Smooth muscle cell (in vitro differentiated cells): ENCODE measurements at regions not wholly inside any gene's neighbourhood (a gene's known extent, or its start where the extent isn't known, plus 50 kb on each side); places are given as distances from the start of the nearest gene placed in this dataset.

Source experiments
- DNase-seq: peaks from one replicate; lab custom pipeline; 2025; ENCODE audit not compliant: unreplicated experiment; lab: John Stamatoyannopoulos, UW
- H2AFZ ChIP-seq: fragments of 200-600 bp; sonication (generic); 2 replicates; pipeline ENCODE4 v1.6.0; 2016; ENCODE audit warnings: antibody characterized with exemption, low read depth, mild to moderate bottlenecking
- H3F3A ChIP-seq: fragments of 200-600 bp; sonication (generic); 2 replicates; pipeline ENCODE4 v1.6.0; 2017; ENCODE audit warnings: antibody characterized with exemption, low read depth
- H3K27ac ChIP-seq: fragments of 200-600 bp; sonication (generic); 2 replicates; pipeline ENCODE4 v1.5.1; 2016; ENCODE audit warnings: low read depth, mild to moderate bottlenecking
- H3K27me3 ChIP-seq: fragments of 200-600 bp; sonication (generic); 2 replicates; pipeline ENCODE4 v1.6.1; 2016; ENCODE audit warnings: low read depth, mild to moderate bottlenecking
- H3K36me3 ChIP-seq: fragments of 200-600 bp; sonication (generic); 2 replicates; pipeline ENCODE4 v1.5.1; 2016; ENCODE audit warnings: low read depth
- H3K4me1 ChIP-seq: fragments of 200-600 bp; sonication (generic); 2 replicates; pipeline ENCODE4 v1.5.1; 2016; ENCODE audit warnings: low read depth
- H3K4me2 ChIP-seq: fragments of 200-600 bp; sonication (generic); 2 replicates; pipeline ENCODE4 v1.6.0; 2016; ENCODE audit warnings: mild to moderate bottlenecking
- H3K4me3 ChIP-seq: fragments of 200-600 bp; sonication (generic); 2 replicates; pipeline ENCODE4 v1.5.1; 2016; ENCODE audit warnings: mild to moderate bottlenecking
- H3K79me2 ChIP-seq: fragments of 200-600 bp; sonication (generic); 2 replicates; pipeline ENCODE4 v1.6.0; 2016; ENCODE audit warnings: low read depth, mild to moderate bottlenecking
- H3K9ac ChIP-seq: fragments of 200-600 bp; sonication (generic); 2 replicates; pipeline ENCODE4 v1.6.0; 2016; ENCODE audit warnings: low read depth
- H3K9me3 ChIP-seq: fragments of 200-600 bp; sonication (generic); replicated peaks from 2 replicates; pipeline ENCODE4 v1.5.1; 2016; ENCODE audit warnings: low read depth
- H4K20me1 ChIP-seq: fragments of 200-600 bp; sonication (generic); 2 replicates; pipeline ENCODE4 v1.6.0; 2016; ENCODE audit warnings: low read depth
- CTCF ChIP-seq: fragments of 200-600 bp; sonication (generic); IDR thresholded peaks from 2 replicates; pipeline ENCODE4 v1.5.1; 2017; ENCODE audit warnings: borderline replicate concordance, mild to moderate bottlenecking, antibody characterized with exemption; ENCODE audit not compliant: insufficient read depth, poor library complexity, severe bottlenecking
- WGBS: methylation state at CpG from one replicate; pipeline ENCODE4 v1.1.7; 2016; ENCODE audit warnings: low lambda C conversion rate; 5-methylcytosine and 5-hydroxymethylcytosine counted together

GRCh38 chr13:93108111-93108601 is 118.5 kb upstream of the GPC6 start:
- Histone ChIP-seq H3K9me3 (no peaks in the 10 kb centered on the region), H2AFZ (no peak overlapping the region), H3K9ac (no peak overlapping the region), H3K4me3 (no peak overlapping the region), H3K4me2 (no peak overlapping the region), H4K20me1 (no peaks in the 10 kb centered on the region), H3K4me1 (no peaks in the 10 kb centered on the region), H3K79me2 (no peaks in the 10 kb centered on the region), H3K36me3 (no peaks in the 10 kb centered on the region), H3K27ac (no peak overlapping the region), H3F3A (no peaks in the 10 kb centered on the region), H3K27me3 (no peaks in the 10 kb centered on the region)
- WGBS = 69% methylated on average over 4 of the region's 4 CpGs
- DNase-seq = no peak
- no peak for TF ChIP-seq CTCF

GRCh38 chr13:93116809-93117208 is 109.8 kb upstream of the GPC6 start:
- peak; percentile 22 for TF ChIP-seq CTCF
- no peaks in the 10 kb centered on the region for H3K4me1 ChIP-seq
- no peak overlapping the region for H3K27ac ChIP-seq
- H3K27me3 ChIP-seq = no peaks in the 10 kb centered on the region
- H3K9ac ChIP-seq = no peak overlapping the region
- 77% methylated on average over 1 of the region's 1 CpG for WGBS
- H4K20me1 ChIP-seq = no peaks in the 10 kb centered on the region
- no peak overlapping the region for H3K4me3 ChIP-seq
- no peaks in the 10 kb centered on the region for H3F3A ChIP-seq
- no peaks in the 10 kb centered on the region for H3K9me3 ChIP-seq
- no peak for DNase-seq
- H2AFZ ChIP-seq = no peak overlapping the region
- H3K36me3 ChIP-seq = no peaks in the 10 kb centered on the region
- no peak overlapping the region for H3K4me2 ChIP-seq
- no peaks in the 10 kb centered on the region for H3K79me2 ChIP-seq

- Histone ChIP-seq H4K20me1 (no peaks in the 10 kb centered on the region), H2AFZ (no peak overlapping the region), H3F3A (no peaks in the 10 kb centered on the region), H3K36me3 (no peaks in the 10 kb centered on the region), H3K4me1 (no peaks in the 10 kb centered on the region), H3K79me2 (no peaks in the 10 kb centered on the region), H3K27me3 (no peaks in the 10 kb centered on the region), H3K9ac (no peak overlapping the region), H3K9me3 (no peaks in the 10 kb centered on the region), H3K4me2 (no peak overlapping the region), H3K4me3 (no peak overlapping the region), H3K27ac (no peak overlapping the region)
- DNase-seq = no peak
- TF ChIP-seq CTCF = no peak
- 84% methylated on average over 3 of the region's 3 CpGs for WGBS
Observed at GRCh38 chr13:93118081-93118615, 108.5 kb upstream of the GPC6 start.

- DNase-seq = no peak
- 98% methylated on average over 2 of the region's 2 CpGs for WGBS
- Histone ChIP-seq H3K4me2 (no peak overlapping the region), H3K79me2 (no peaks in the 10 kb centered on the region), H3K9me3 (no peaks in the 10 kb centered on the region), H2AFZ (no peak overlapping the region), H4K20me1 (no peaks in the 10 kb centered on the region), H3K27ac (no peak overlapping the region), H3K9ac (no peak overlapping the region), H3K27me3 (peaks cover 3% of the 10 kb centered on the region), H3K4me3 (no peak overlapping the region), H3K36me3 (no peaks in the 10 kb centered on the region), H3K4me1 (no peaks in the 10 kb centered on the region), H3F3A (no peaks in the 10 kb centered on the region)
- no peak for TF ChIP-seq CTCF
Observed at GRCh38 chr13:93140912-93141311, 85.7 kb upstream of the GPC6 start.
